ENCODE measurements at regions not wholly inside any gene's neighbourhood (a gene's known extent, or its start where the extent isn't known, plus 50 kb on each side); places are given as distances from the start of the nearest gene placed in this dataset.

DNA sequence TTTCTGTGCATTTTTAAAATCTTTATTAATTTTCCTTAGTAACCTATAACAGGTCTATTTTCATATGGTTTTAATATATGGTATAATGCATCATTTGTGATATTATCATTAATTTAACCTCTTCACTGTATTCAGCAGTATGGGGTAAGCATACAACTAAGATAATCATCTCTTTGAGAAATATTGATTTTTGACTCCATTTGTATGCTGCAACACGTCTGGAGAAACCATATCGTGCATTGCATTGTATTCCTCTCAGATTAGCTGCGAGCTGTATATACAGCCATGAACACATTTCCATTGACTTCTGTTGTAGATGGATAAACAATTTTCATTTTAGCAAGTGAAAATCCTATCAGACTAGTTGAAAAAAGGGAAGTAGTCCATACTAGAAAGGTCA lies 2275.8 kb upstream of the PCDH20 start:
- no peak overlapping the region for H2AFZ ChIP-seq (ENCODE audit: low read length, unreplicated experiment)
- no peaks in the 10 kb centered on the region for H3K79me2 ChIP-seq (ENCODE audit: control insufficient read depth, insufficient read depth, low read length, unreplicated experiment)
- H3K36me3 ChIP-seq (ENCODE audit: insufficient read depth, low read length): no peaks in the 10 kb centered on the region
- H3K4me3 ChIP-seq (ENCODE audit: low read depth, low read length): no peak overlapping the region
- H3K27ac ChIP-seq (ENCODE audit: low read depth, low read length): no peak overlapping the region
- H3K4me1 ChIP-seq (ENCODE audit: control insufficient read depth, insufficient read depth, low read length, unreplicated experiment): peaks cover 6% of the 10 kb centered on the region
- no peaks in the 10 kb centered on the region for H3K27me3 ChIP-seq (ENCODE audit: insufficient read depth, low read length)

GRCh38 chr13:63690672-63691071 lies 2275.0 kb upstream of the PCDH20 start:
- Histone ChIP-seq H3K4me1 (ENCODE audit: control insufficient read depth, insufficient read depth, low read length, unreplicated experiment) (peaks cover 2% of the 10 kb centered on the region), H3K27me3 (ENCODE audit: insufficient read depth, low read length) (no peaks in the 10 kb centered on the region), H3K27ac (ENCODE audit: low read depth, low read length) (no peak overlapping the region), H3K4me3 (ENCODE audit: low read depth, low read length) (no peak overlapping the region), H2AFZ (ENCODE audit: low read length, unreplicated experiment) (no peak overlapping the region), H3K36me3 (ENCODE audit: insufficient read depth, low read length) (no peaks in the 10 kb centered on the region), H3K79me2 (ENCODE audit: control insufficient read depth, insufficient read depth, low read length, unreplicated experiment) (no peaks in the 10 kb centered on the region)

GRCh38 chr13:63684822-63685221 lies 2269.2 kb upstream of the PCDH20 start:
- no peaks in the 10 kb centered on the region for H3K27me3 ChIP-seq (ENCODE audit: insufficient read depth, low read length)

DNA sequence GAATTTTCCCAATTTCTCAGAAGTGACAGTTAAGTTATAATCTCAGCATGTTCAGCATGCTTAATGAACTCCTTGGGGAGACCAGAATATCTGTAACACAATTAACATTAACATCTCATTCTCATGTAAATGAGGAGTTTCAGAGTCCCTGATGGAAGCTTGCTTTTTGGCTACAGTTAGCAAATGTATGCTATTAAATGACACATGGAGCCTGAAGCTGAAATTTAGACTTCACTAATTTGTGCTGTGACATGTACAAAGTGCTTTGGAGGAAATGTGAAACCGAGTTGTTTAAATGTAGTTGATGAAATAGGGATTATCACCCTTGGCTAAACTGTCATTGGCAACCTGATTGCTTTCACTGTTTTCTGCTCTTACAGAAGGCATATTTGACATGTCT lies 2265.1 kb upstream of the PCDH20 start:
- Histone ChIP-seq H3K4me1 (ENCODE audit: control insufficient read depth, insufficient read depth, low read length, unreplicated experiment) (no peaks in the 10 kb centered on the region), H3K79me2 (ENCODE audit: control insufficient read depth, insufficient read depth, low read length, unreplicated experiment) (no peaks in the 10 kb centered on the region), H2AFZ (ENCODE audit: low read length, unreplicated experiment) (no peak overlapping the region), H3K36me3 (ENCODE audit: insufficient read depth, low read length) (no peaks in the 10 kb centered on the region), H3K4me3 (ENCODE audit: low read depth, low read length) (no peak overlapping the region), H3K27ac (ENCODE audit: low read depth, low read length) (no peak overlapping the region), H3K27me3 (ENCODE audit: insufficient read depth, low read length) (no peaks in the 10 kb centered on the region)

More at GRCh38 chr13:63684822-63685221, 2269.2 kb upstream of the PCDH20 start:
- Histone ChIP-seq H3K4me3 (ENCODE audit: low read depth, low read length) (no peak overlapping the region), H3K36me3 (ENCODE audit: insufficient read depth, low read length) (no peaks in the 10 kb centered on the region), H2AFZ (ENCODE audit: low read length, unreplicated experiment) (no peak overlapping the region), H3K4me1 (ENCODE audit: control insufficient read depth, insufficient read depth, low read length, unreplicated experiment) (peaks cover 2% of the 10 kb centered on the region), H3K27ac (ENCODE audit: low read depth, low read length) (no peak overlapping the region), H3K79me2 (ENCODE audit: control insufficient read depth, insufficient read depth, low read length, unreplicated experiment) (no peaks in the 10 kb centered on the region)

DNA sequence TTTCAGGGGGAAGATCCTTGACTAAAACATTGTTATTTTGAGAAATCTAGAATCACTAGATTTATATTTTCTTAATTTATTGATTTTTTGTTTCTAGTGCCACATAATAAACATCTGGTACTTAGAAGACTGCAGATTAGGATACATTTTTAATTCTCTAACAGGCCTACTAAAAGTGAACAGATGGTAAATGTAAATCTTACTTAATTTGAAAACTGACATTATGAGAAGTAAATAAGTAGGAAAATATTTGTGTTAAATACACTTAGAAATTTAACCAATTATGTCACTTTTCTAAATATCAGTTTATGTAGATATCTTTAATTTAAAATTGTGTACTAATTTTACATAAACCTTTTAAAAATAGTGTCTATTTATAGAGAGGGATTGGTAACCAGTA lies 2255.6 kb upstream of the PCDH20 start:
- H3K27ac ChIP-seq (ENCODE audit: low read depth, low read length): no peak overlapping the region
- H2AFZ ChIP-seq (ENCODE audit: low read length, unreplicated experiment): no peak overlapping the region

GRCh38 chr13:63651394-63651793 lies 2235.7 kb upstream of the PCDH20 start:
- no peaks in the 10 kb centered on the region for H3K36me3 ChIP-seq (ENCODE audit: insufficient read depth, low read length)
- no peak overlapping the region for H2AFZ ChIP-seq (ENCODE audit: low read length, unreplicated experiment)
- no peaks in the 10 kb centered on the region for H3K79me2 ChIP-seq (ENCODE audit: control insufficient read depth, insufficient read depth, low read length, unreplicated experiment)
- H3K4me3 ChIP-seq (ENCODE audit: low read depth, low read length): no peak overlapping the region
- no peak overlapping the region for H3K27ac ChIP-seq (ENCODE audit: low read depth, low read length)
- H3K4me1 ChIP-seq (ENCODE audit: control insufficient read depth, insufficient read depth, low read length, unreplicated experiment): no peaks in the 10 kb centered on the region
- no peaks in the 10 kb centered on the region for H3K27me3 ChIP-seq (ENCODE audit: insufficient read depth, low read length)

More for the DNA sequence above, 2255.6 kb upstream of the PCDH20 start:
- Histone ChIP-seq H3K4me3 (ENCODE audit: low read depth, low read length) (no peak overlapping the region), H3K4me1 (ENCODE audit: control insufficient read depth, insufficient read depth, low read length, unreplicated experiment) (no peaks in the 10 kb centered on the region), H3K27me3 (ENCODE audit: insufficient read depth, low read length) (no peaks in the 10 kb centered on the region), H3K36me3 (ENCODE audit: insufficient read depth, low read length) (no peaks in the 10 kb centered on the region), H3K79me2 (ENCODE audit: control insufficient read depth, insufficient read depth, low read length, unreplicated experiment) (no peaks in the 10 kb centered on the region)

DNA sequence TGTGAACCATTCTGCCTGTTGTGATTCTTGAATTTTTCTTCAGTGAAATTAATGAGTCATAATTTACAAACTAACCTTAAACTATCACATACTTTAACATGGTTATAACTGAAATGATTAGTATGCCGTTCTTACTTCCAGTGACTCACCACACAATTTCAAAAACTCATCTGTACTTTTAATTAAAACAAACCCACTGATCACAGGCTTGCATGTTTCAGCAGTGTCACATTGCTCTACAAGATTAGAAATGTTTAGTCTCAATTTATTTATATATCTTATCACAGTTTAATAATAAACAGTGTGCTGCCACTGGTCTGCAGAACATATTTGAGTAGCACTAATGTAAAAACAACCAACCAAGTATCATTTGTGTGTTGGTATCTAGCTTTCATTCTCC lies 2227.9 kb upstream of the PCDH20 start:
- Histone ChIP-seq H3K4me3 (ENCODE audit: low read depth, low read length) (no peak overlapping the region), H3K79me2 (ENCODE audit: control insufficient read depth, insufficient read depth, low read length, unreplicated experiment) (no peaks in the 10 kb centered on the region), H3K27ac (ENCODE audit: low read depth, low read length) (no peak overlapping the region), H3K27me3 (ENCODE audit: insufficient read depth, low read length) (no peaks in the 10 kb centered on the region), H3K36me3 (ENCODE audit: insufficient read depth, low read length) (no peaks in the 10 kb centered on the region), H2AFZ (ENCODE audit: low read length, unreplicated experiment) (no peak overlapping the region), H3K4me1 (ENCODE audit: control insufficient read depth, insufficient read depth, low read length, unreplicated experiment) (no peaks in the 10 kb centered on the region)

- H3K27me3 ChIP-seq (ENCODE audit: insufficient read depth, low read length): no peaks in the 10 kb centered on the region
- no peaks in the 10 kb centered on the region for H3K79me2 ChIP-seq (ENCODE audit: control insufficient read depth, insufficient read depth, low read length, unreplicated experiment)
- H3K4me3 ChIP-seq (ENCODE audit: low read depth, low read length): peak overlapping the region; percentile 74
- H3K36me3 ChIP-seq (ENCODE audit: insufficient read depth, low read length): no peaks in the 10 kb centered on the region
- H3K4me1 ChIP-seq (ENCODE audit: control insufficient read depth, insufficient read depth, low read length, unreplicated experiment): no peaks in the 10 kb centered on the region
- no peak overlapping the region for H3K27ac ChIP-seq (ENCODE audit: low read depth, low read length)
- H2AFZ ChIP-seq (ENCODE audit: low read length, unreplicated experiment): peak overlapping the region; percentile 50
These were observed 2220.8 kb upstream of the PCDH20 start for GRCh38 chr13:63636316-63636993.

GRCh38 chr13:63632321-63632720 lies 2216.7 kb upstream of the PCDH20 start:
- H3K4me1 ChIP-seq (ENCODE audit: control insufficient read depth, insufficient read depth, low read length, unreplicated experiment): no peaks in the 10 kb centered on the region
- H3K27ac ChIP-seq (ENCODE audit: low read depth, low read length): no peak overlapping the region
- no peaks in the 10 kb centered on the region for H3K27me3 ChIP-seq (ENCODE audit: insufficient read depth, low read length)
- H2AFZ ChIP-seq (ENCODE audit: low read length, unreplicated experiment): no peak overlapping the region
- no peaks in the 10 kb centered on the region for H3K79me2 ChIP-seq (ENCODE audit: control insufficient read depth, insufficient read depth, low read length, unreplicated experiment)
- H3K4me3 ChIP-seq (ENCODE audit: low read depth, low read length): no peak overlapping the region
- H3K36me3 ChIP-seq (ENCODE audit: insufficient read depth, low read length): no peaks in the 10 kb centered on the region

GRCh38 chr13:63631006-63631405 lies 2215.4 kb upstream of the PCDH20 start:
- Histone ChIP-seq H3K4me1 (ENCODE audit: control insufficient read depth, insufficient read depth, low read length, unreplicated experiment) (no peaks in the 10 kb centered on the region), H3K79me2 (ENCODE audit: control insufficient read depth, insufficient read depth, low read length, unreplicated experiment) (no peaks in the 10 kb centered on the region), H3K27me3 (ENCODE audit: insufficient read depth, low read length) (no peaks in the 10 kb centered on the region), H3K36me3 (ENCODE audit: insufficient read depth, low read length) (no peaks in the 10 kb centered on the region), H2AFZ (ENCODE audit: low read length, unreplicated experiment) (no peak overlapping the region), H3K27ac (ENCODE audit: low read depth, low read length) (no peak overlapping the region), H3K4me3 (ENCODE audit: low read depth, low read length) (no peak overlapping the region)

DNA sequence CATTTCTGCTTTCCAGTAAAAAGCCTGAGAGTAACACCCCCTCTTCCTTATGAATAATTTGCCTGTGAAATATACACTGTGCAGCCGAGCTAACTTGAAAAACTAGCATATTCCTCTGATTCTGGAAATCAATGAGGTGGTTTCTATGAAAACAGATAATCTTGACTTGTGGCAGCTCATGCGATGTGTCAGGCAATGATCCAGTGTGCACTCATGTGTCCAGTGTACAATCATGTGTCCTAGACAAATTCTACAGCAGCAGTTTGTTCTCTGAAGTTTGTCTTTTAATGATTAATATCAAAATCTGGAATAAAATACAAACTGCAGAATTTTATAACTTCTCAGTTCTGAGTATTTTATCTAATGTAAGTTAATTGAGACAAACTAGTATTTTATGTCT lies 2213.9 kb upstream of the PCDH20 start:
- no peaks in the 10 kb centered on the region for H3K79me2 ChIP-seq (ENCODE audit: control insufficient read depth, insufficient read depth, low read length, unreplicated experiment)
- no peaks in the 10 kb centered on the region for H3K27me3 ChIP-seq (ENCODE audit: insufficient read depth, low read length)
- no peak overlapping the region for H2AFZ ChIP-seq (ENCODE audit: low read length, unreplicated experiment)
- no peaks in the 10 kb centered on the region for H3K4me1 ChIP-seq (ENCODE audit: control insufficient read depth, insufficient read depth, low read length, unreplicated experiment)
- H3K4me3 ChIP-seq (ENCODE audit: low read depth, low read length): no peak overlapping the region
- H3K27ac ChIP-seq (ENCODE audit: low read depth, low read length): no peak overlapping the region
- H3K36me3 ChIP-seq (ENCODE audit: insufficient read depth, low read length): no peaks in the 10 kb centered on the region

Measured in ACC112 (cell line).